ENCODE measurements at regions not wholly inside any gene's neighbourhood (a gene's known extent, or its start where the extent isn't known, plus 50 kb on each side); places are given as distances from the start of the nearest gene placed in this dataset.

GRCh38 chr2:225223301-225223700 is 176.2 kb upstream of the NYAP2 start:
- ATAC-seq: no peak
- TF ChIP-seq RARB (CRISPR knock-in tag; IDR thresholded peaks at IDR 0.05) (no peak), GLIS3 (CRISPR knock-in tag; IDR thresholded peaks at IDR 0.05) (no peak)

DNA sequence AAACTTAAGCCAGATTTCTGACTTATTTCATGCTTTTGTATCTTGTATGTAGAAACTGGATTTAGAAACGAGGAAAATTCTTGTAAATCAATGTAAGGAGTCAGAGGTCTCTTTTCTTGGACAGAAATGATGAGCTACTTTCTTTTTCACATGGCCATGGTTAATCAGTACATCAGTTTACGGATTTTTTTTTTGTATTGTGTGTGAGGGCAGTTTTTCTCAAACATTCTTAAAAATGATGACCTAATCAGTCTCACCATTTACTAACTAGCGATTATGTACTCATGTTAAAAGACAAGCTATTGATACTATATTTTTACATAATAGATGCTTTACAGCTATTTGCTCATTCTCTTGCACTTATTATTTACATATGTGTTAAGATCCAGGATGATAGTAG is 165.2 kb upstream of the DOCK10 start:
- no peak for ATAC-seq
- TF ChIP-seq OSR1 (CRISPR knock-in tag; IDR thresholded peaks at IDR 0.05): no peak
- no peak for TF ChIP-seq TCF4 (CRISPR knock-in tag; IDR thresholded peaks at IDR 0.05; ENCODE audit: borderline replicate concordance)
- TF ChIP-seq, protein P1, sequence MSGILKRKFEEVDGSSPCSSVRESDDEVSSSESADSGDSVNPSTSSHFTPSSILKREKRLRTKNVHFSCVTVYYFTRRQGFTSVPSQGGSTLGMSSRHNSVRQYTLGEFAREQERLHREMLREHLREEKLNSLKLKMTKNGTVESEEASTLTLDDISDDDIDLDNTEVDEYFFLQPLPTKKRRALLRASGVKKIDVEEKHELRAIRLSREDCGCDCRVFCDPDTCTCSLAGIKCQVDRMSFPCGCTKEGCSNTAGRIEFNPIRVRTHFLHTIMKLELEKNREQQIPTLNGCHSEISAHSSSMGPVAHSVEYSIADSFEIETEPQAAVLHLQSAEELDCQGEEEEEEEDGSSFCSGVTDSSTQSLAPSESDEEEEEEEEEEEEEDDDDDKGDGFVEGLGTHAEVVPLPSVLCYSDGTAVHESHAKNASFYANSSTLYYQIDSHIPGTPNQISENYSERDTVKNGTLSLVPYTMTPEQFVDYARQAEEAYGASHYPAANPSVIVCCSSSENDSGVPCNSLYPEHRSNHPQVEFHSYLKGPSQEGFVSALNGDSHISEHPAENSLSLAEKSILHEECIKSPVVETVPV (CRISPR knock-in tag; IDR thresholded peaks at IDR 0.05): no peak
- TF ChIP-seq ZNF8 (CRISPR knock-in tag; IDR thresholded peaks at IDR 0.05): no peak
- TF ChIP-seq ZFP3 (CRISPR knock-in tag; IDR thresholded peaks at IDR 0.05): no peak
- no peak for TF ChIP-seq ZC3H10 (CRISPR knock-in tag; IDR thresholded peaks at IDR 0.05)
- no peak for TF ChIP-seq ESRRG (CRISPR knock-in tag; IDR thresholded peaks at IDR 0.05)
- TF ChIP-seq POU6F1 (CRISPR knock-in tag; IDR thresholded peaks at IDR 0.05; ENCODE audit: borderline replicate concordance, low read depth): no peak
- TF ChIP-seq BACH2 (CRISPR knock-in tag; IDR thresholded peaks at IDR 0.05; ENCODE audit: borderline replicate concordance): no peak
- TF ChIP-seq ISL1 (CRISPR knock-in tag; IDR thresholded peaks at IDR 0.05): no peak
- no peak for TF ChIP-seq CREB5 (CRISPR knock-in tag; IDR thresholded peaks at IDR 0.05; ENCODE audit: low read depth)

DNA sequence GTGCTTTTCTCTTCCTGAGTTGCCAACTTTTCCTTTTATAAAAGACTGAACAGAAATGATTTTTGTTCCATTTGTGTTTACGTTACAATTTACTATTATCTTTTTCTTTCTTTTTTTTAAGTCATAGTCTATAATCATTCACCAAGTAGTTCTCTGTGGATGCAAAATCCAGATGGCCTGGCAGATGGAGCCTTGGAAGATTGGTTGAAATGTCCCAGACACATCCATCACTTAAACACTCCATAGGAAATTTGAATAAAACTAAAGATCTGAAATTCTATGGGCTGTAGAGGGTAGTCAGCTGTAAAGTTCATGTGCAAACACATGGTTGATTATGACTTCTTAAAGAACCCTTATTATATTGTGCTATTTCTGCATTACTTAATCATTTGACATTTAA is 164.8 kb upstream of the DOCK10 start:
- ATAC-seq: no peak

GRCh38 chr2:225196579-225196978 is 154.3 kb upstream of the DOCK10 start:
- no peak for ATAC-seq

More for the DNA sequence above, 164.8 kb upstream of the DOCK10 start:
- no peak for TF ChIP-seq OSR1 (CRISPR knock-in tag; IDR thresholded peaks at IDR 0.05)
- no peak for TF ChIP-seq SNAI2 (CRISPR knock-in tag; IDR thresholded peaks at IDR 0.05)
- no peak for TF ChIP-seq ARNTL (CRISPR knock-in tag; IDR thresholded peaks at IDR 0.05; ENCODE audit: borderline replicate concordance, low read depth)

GRCh38 chr2:225192869-225193268 is 150.6 kb upstream of the DOCK10 start:
- TF ChIP-seq ISL1 (CRISPR knock-in tag; IDR thresholded peaks at IDR 0.05) (no peak), OSR1 (CRISPR knock-in tag; IDR thresholded peaks at IDR 0.05) (no peak), ZNF8 (CRISPR knock-in tag; IDR thresholded peaks at IDR 0.05) (no peak), ARNTL (CRISPR knock-in tag; IDR thresholded peaks at IDR 0.05; ENCODE audit: borderline replicate concordance, low read depth) (no peak), ESRRG (CRISPR knock-in tag; IDR thresholded peaks at IDR 0.05) (no peak)
- ATAC-seq: no peak

More at GRCh38 chr2:225196579-225196978, 154.3 kb upstream of the DOCK10 start:
- TF ChIP-seq PPARA (CRISPR knock-in tag; IDR thresholded peaks at IDR 0.05; ENCODE audit: borderline replicate concordance): no peak
- no peak for TF ChIP-seq ZNF8 (CRISPR knock-in tag; IDR thresholded peaks at IDR 0.05)
- TF ChIP-seq TOX (CRISPR knock-in tag; IDR thresholded peaks at IDR 0.05; ENCODE audit: borderline replicate concordance): no peak
- TF ChIP-seq ZNF70 (CRISPR knock-in tag; IDR thresholded peaks at IDR 0.05): no peak

DNA sequence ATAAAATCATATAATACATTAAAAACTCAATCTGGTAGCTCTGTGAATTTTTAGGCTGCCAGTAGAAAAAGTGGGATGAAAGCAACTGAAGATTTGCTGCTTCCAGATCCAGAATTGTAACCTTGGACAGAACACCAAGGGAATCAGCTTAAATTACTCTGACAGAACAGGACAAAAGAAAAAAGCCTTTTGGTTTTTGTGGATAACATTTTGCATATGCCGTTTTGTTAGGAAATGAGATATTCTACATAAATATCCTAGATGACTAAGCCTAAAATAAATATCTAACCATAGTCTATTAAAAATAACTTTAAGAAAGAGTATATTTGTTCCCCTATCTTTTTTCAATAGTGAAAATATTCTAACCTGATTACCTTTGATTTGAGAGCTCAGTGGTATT is 148.7 kb upstream of the DOCK10 start:
- no peak; the same call in 2 of the 3 replicates for ATAC-seq
- TF ChIP-seq PPARA (CRISPR knock-in tag; IDR thresholded peaks at IDR 0.05; ENCODE audit: borderline replicate concordance): no peak
- TF ChIP-seq OSR1 (CRISPR knock-in tag; IDR thresholded peaks at IDR 0.05): no peak
- TF ChIP-seq TCF4 (CRISPR knock-in tag; IDR thresholded peaks at IDR 0.05; ENCODE audit: borderline replicate concordance): no peak
- no peak for TF ChIP-seq ISL1 (CRISPR knock-in tag; IDR thresholded peaks at IDR 0.05)
- TF ChIP-seq SNAI2 (CRISPR knock-in tag; IDR thresholded peaks at IDR 0.05): no peak
- TF ChIP-seq ZNF70 (CRISPR knock-in tag; IDR thresholded peaks at IDR 0.05): no peak
- TF ChIP-seq PATZ1 (CRISPR knock-in tag; IDR thresholded peaks at IDR 0.05; ENCODE audit: borderline replicate concordance): no peak
- no peak for TF ChIP-seq TSHZ2 (CRISPR knock-in tag; IDR thresholded peaks at IDR 0.05)
- TF ChIP-seq ZNF8 (CRISPR knock-in tag; IDR thresholded peaks at IDR 0.05): no peak
